HS-5 (cell line): ENCODE measurements at regions not wholly inside any gene's neighbourhood (a gene's known extent, or its start where the extent isn't known, plus 50 kb on each side); places are given as distances from the start of the nearest gene placed in this dataset.

Source experiments
- DNase-seq: peaks from one replicate; pipeline ENCODE4 v3.0.0-alpha.2; 2012; ENCODE audit warnings: low read depth

DNA sequence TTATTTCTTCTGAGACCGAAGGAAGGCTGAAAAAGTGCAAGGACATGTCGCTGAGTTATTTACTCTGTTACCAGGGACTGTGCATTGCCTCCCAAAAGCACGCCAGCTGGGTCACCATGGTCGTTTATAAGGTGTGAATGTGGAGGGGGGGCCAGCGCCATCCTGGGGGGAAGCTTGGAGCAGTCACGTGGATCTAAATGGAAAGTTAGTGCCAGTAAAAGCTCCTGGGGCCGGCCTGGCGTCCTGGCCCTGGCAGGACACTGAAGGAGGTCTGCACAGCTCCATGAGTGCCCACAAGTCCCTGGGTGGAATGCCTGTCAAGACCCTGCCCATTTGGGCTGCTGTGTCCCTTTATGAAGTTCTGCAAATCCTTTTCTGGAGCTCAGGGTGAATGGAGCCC is 82.6 kb downstream of the C16orf95 start:
- DNase-seq, result no peak

DNA sequence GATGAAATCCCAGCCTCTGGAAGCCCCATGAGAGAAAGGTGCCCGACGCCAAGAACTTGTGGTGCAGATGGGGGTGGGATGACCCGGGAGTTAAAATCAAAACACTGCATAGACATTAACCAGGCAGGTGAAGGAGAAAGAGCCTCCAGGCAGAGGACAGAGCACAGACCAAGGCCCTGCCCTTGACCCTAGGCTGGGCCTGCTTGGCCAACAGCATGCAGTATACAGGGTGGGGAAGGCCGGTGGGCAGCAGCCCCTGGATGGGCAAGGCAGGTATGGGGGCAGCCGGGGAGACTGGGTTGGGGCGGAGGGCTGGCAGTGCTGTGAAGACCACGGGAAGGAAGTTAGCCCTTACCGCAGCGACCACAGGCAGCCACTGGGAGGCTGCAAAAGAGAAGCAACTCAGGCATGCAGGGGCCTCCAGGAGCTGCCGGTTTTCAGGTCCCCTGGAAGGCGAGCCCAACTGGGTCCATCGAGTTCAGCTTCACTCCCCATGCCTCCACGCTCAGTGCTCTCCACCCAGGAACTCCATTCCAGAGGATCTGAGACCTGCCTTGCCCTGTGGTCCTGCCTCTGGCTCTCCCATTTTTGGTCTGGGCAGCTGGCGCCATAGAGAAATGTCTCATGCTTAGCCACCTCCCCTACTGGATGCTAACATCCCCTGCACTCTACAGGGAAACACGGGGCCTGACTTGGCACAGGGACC is 81.2 kb downstream of the C16orf95 start:
- DNase-seq, result no peak

DNA sequence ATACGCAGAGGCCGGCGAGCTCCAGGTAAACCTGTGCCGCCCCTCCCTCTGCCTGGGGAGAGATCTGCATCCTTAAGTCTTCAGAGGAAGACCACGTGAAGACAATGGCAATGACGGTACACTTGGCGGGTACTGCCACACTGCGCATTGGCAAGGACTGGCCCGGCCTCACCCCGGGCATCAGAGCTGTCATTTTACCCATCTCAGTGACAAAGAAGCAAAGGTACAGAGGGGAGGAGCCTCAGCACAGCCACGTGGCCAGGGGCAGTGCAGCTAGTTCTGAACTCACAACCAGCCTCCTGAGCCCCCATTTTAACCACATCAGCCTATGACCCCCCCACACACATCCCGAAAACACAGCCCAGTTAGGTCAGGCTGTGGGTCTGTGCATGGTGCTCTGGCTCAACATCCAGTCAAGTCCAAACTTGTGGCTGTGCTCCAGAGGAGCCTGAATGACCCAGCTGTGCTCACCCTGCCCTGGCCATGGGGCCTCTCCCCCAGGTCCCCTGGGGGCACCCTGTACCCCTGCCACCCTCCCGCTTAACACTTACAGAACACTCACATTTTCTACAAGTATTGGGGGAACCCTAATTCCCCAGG is 80.6 kb downstream of the C16orf95 start:
- no peak for DNase-seq

DNA sequence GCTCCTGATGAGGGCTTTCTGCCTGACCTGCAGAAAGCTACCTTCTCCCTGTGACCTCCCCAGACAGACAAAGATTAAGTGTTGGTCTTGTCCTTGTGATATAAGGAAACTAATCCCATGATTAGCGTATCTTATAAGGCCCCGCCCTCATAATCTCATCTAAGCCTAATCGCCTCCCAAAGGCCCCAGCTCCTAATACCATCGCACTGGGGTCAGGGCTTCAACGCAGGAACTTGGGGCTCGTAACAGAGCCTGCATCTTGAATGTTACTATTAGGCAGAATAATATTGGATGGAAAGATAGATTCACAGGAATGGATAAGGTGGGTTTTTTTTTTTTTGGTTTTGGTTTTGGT is 78.9 kb downstream of the C16orf95 start:
- DNase-seq, result no peak

DNA sequence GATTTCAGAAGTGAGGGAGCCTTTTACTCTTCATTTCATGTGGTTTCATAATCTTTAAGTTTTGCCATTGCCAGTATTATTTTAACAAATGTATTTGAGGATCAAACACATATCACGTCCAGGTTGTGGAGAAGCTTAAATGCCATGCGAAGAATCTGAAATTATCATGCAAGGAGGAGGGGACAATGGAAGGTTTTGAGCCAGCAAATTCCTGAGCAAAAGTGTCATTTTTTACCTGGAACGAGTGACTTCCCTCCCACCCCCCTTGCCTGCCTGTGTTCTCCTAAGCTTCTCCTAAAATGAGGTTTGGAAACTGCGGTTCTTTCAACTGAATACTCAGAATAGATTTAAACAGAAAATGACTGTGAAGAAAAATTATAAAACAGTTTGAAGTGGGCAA is 77.6 kb downstream of the C16orf95 start:
- no peak for DNase-seq

DNA sequence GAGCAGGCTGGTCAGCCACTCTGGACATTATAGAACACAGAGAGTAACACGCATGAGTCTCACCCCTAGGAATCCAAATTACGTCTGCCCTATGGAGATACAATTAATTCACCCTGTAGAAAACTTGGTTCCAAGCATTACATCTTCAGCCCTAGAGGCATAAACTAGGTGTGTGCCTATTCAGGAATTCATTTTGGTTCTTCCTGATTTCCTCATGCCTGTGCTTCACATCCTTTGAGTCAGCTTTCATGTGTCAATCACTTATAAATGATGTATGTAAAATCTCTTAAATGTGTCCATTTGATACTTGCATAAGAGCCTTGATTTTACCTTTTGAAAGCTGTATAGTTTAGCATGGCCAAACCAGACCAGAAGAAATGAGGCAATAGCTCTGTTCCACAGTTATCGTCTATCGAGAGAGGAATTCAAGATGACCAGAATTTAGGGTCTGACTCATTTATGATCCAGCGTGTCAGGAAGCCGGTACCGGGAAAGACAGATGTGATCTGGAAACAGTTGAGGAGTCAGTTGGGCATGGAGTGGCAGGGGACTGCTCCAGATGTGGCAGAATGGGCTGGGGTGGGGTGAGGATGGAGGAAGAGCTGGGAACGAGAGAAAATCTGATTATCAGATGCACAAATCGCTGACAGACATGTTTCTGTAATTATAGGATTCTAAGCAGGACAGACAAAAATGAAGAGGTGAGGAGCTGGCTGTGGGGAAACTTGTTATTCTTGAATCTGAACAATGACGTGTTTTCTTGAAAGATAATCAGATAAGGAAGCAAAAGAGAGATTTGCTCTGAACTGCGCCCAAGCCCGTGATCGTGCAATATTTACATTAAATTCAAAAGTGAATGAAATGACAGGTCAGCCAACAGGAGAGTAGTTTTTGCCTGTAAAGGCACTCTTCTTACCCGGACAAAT is 76.7 kb downstream of the C16orf95 start:
- DNase-seq, result no peak

DNA sequence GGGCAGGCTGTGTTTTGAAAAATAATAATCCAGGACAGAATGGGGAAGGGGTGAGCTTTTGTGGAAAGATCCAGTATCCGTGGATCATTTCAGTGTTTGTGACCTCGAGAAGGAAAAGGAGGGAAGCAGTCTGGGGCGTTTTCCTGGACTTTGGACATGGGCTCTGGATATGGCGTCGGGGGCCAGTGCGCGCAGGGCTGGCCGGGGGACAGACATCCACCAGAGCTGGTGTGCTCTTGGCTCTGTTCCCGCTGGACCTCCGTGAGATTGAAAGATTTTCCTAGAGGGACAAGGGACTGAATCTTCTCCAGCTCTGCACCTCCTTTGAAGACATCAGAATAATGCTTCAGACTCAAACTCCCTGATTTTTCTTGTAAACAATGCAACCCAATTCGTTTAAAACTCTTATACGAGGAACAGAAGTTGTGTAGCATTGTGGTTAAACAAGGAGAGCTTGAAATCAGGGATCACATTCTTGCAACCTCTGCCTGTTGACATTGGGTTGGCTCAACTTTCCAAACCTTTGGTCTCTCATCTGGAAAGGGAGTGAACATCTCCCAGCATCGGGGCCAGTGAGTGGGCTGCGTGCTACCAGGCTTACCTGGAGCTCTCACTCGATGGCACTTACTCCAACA is 75.9 kb downstream of the C16orf95 start:
- no peak for DNase-seq

DNA sequence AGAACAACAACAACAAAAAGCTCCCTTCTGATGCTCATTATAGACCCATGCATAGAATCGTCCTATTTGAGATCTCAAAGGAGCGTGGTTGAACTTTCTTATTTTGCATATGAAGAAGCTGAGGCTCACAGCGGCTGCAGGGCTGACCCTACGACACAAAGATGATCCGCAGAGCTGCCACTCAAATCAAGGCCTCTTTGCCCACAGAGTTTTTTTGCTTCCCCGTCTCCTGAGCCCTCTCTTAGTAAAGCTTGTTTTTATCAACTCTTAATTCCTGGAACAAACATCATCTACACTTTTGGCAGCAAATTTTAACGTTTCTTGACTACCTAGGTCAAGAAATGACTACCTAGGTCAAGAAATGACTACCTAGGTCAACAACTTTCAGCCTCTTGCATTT is 73.7 kb downstream of the C16orf95 start:
- DNase-seq, result no peak

DNA sequence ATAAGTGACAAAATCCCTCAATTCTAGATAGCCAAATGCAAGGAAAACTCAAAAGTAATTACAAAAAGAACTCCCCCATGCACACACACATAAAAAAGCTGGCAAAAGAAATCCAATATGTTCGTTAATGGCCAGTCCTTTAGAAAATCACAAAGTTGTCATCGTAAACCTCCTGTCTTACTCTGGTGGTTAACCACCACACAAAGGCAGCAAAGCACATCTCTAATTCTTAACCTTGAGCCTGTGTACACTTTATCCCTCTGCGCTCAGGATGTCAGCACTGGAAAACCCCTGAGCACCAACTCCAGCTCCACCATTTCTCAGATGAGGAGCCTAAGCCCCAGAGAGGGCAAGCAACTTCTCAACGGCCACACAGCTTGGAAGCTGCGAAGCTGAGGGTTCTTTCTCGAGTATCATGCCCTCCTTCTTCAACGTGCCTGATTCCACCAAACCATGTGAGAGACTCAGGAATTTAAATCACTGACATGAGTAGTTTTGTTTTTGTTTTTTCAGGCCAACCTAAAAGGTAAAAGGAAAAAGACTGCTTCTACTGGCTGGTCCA is 72.5 kb downstream of the C16orf95 start:
- no peak for DNase-seq

DNA sequence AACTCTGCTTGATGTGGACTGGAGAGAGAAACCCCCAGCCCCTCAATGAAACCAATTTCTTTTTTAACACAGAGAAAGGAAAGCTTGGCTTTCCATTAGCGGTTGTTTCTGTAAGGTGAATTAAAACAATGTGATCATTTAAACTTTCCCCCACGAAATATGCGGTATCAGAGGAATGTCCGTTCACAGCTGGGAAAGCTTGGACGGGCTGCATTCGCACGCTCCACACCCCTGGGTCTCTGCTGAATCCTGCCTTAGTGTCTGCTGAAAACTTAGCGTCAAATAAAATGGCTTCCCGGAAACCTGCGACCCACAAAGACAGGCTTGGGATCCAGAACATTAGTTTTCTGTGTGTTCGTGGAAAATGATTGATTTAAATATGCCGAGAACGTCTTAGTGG is 71.7 kb downstream of the C16orf95 start:
- DNase-seq, result no peak

DNA sequence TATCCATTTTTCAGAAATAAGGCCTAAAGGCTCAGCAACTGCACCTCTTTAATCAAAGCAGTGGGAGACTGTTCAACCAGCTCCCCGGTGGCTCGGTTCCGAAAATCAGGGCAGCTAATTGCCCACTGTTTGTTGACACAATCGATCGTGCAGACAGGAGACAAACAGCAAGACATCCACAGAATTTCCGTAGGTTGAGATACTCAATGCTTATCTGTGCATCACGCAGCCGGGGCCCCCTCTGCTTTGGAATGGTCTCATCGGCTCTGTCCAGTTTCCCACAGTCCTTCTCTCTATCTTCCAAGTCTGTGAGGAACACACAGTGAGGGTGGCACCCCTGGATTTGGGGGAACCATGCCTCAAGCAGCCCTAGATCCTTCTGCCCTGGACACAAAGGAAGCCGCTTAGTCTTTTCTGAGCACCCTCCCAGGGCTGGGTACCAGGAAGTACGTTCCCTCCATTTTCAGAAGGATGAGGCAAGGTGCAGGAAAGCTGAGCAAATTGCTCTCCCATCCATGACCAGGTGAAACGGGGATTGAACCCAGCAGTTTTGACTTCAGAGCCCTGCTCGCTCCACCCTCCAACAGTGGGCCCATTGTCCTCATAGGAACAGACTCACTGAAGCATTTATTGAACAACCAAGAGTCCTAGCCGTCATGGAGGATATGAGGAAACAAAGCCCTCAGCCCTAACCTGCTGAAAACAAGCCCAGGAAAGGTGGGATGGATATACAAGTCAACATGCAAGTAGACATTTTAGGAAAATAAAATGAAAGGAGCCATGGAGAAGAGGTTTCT is 70.7 kb downstream of the C16orf95 start:
- DNase-seq, result no peak

DNA sequence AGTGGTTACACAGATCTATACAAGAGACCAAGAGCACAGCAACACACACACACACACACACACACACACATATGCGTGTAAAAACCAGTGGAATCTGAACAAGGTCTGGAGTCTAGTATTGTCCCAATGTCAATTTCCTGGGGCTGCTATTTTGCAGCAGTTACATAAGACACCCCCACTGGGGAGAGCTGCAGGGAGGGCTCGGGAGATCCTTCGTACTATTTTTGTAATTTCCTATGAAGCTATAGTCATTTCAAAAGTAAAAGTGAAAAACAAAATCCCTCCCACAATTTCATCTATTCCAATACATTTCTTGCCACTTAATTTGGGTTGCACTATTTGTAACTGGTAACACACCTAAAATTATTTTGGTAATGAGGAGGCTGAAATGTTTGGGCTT is 68.5 kb downstream of the C16orf95 start:
- no peak for DNase-seq

DNA sequence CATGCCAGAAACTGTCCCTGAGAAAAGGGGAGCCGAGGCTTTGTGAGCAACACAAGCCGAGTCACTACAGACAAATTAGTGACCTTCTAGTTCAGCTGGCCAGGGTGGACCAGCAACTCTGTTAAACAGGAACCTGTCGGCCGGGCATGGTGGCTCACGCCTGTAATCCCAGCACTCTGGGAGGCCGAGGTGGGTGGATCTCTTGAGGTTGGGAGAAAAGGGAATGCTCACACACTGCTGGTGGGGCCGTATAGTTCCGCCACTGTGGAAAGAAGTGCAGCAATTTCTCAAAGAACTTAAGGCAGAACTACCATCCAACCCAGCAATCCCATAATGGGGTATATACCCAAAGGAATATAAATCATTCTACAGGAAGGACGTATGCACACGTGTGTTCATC is 67.8 kb downstream of the C16orf95 start:
- no peak for DNase-seq

DNA sequence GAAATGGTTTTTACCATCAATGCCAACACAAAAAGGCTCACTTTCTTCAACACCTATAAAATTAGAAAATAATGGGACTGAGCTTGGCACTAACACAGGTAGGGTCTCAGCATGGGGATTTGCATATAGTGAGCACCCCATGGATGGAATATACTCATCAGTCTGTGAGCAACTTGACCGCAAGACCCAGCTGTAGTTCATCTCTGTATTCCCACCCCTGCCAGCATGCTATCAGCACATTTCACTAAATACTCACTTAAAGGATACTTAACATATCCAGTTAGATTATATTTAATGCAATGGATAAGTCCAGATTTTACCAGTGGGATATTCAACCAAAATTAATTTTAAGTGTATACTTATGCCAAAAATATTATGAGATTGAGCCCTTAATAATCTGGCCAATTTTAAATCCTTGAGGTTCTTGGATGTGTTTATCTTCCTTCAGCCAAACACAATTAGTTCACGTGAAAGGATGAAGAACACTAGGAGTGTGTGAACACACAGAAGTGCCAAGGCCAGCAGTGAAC is 66.7 kb downstream of the C16orf95 start:
- DNase-seq, result no peak

DNA sequence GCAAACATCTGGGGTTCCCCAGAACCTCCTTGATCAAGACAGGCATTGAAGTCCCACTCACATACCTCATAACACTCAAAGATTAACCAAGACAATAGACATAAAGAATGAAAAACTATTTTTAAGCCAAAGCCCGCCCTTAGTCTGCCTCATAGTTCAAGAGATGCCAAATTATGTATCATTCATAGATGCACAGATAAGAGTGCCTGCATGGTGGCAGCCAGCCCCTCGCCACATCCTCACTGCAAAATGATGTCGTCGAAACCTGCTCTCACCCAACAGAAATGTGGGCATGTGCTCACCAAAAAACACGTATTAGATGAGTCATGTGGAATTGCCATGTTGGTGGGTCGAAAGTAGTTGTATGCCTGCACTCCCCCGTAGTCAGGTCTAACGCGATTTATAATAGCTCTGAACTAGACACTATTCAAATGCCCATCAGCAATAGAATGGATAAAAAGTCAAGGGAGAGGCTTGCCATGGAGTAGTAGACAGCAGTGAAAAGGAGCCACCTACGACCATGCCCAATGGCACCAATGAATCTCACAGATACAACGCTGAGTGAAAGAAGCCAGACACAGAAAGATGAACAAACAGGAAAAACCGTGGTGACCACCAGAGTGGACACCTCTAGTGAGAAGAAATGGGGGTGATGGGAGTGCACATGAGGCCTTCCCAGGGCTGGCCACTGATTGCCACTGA is 64.8 kb downstream of the C16orf95 start:
- no peak for DNase-seq
